PC-3 (cell line): ENCODE measurements at regions not wholly inside any gene's neighbourhood (a gene's known extent, or its start where the extent isn't known, plus 50 kb on each side); places are given as distances from the start of the nearest gene placed in this dataset.

ENCODE experiments used
- CTCF ChIP-seq: fragments of 300-600 bp; sonication (generic); conservative IDR thresholded peaks from 2 replicates; pipeline ENCODE4 v1.5.1; 2017; ENCODE audit warnings: antibody characterized with exemption, low read depth, mild to moderate bottlenecking, low read length
- EZH2 ChIP-seq: fragments of 300-600 bp; sonication (generic); IDR thresholded peaks from one replicate; pipeline ENCODE4 v1.6.1; 2017; ENCODE audit warnings: antibody characterized with exemption, mild to moderate bottlenecking, low read length; ENCODE audit not compliant: unreplicated experiment

GRCh38 chr21:27454234-27454633 lies 487.3 kb upstream of the ADAMTS5 start:
- no peak for TF ChIP-seq CTCF
- no peak for TF ChIP-seq EZH2
